Stomach (tissue), 8 donors: ENCODE measurements at regions not wholly inside any gene's neighbourhood (a gene's known extent, or its start where the extent isn't known, plus 50 kb on each side); places are given as distances from the start of the nearest gene placed in this dataset.
A peak's percentile ranks its signal among the peaks of the same experiment; 100 is the strongest.

Experiments used
- DNase-seq, 2 donors: peaks; one replicate each; pipeline versions ENCODE4 v3.0.0 to v3.0.0-alpha.2; 2013 to 2019
- H3K27ac ChIP-seq, 5 donors: fragments of 200-600 bp in 4 of 5; sonication (generic) in 4 of 5; one replicate each; pipeline ENCODE4 v1.5.1; 2013 to 2019; ENCODE audit warnings: mild to moderate bottlenecking in 1 of 5, moderate library complexity in 1 of 5
- H3K27me3 ChIP-seq, 3 donors: fragments of 200-600 bp; sonication (generic); one replicate each; pipeline ENCODE4 v1.5.1; 2017 to 2019; ENCODE audit warnings: mixed run types in 1 of 3
- H3K36me3 ChIP-seq, 4 donors: fragments of 200-600 bp; sonication (generic); 1 replicate in 3 of 4; 2 replicates in 1 of 4; pipeline ENCODE4 v1.5.1; 2016 to 2019
- H3K4me1 ChIP-seq, 4 donors: fragments of 200-600 bp; sonication (generic); one replicate each; pipeline ENCODE4 v1.5.1; 2016 to 2019
- H3K4me3 ChIP-seq, 4 donors: fragments of 200-600 bp; sonication (generic) in 3 of 4; one replicate each; pipeline ENCODE4 v1.5.1; 2016 to 2019; ENCODE audit warnings: mild to moderate bottlenecking in 1 of 4
- H3K9me3 ChIP-seq, 4 donors: fragments of 200-600 bp; sonication (generic); one replicate each; pipeline ENCODE4 v1.5.1; 2016 to 2019
- EP300 ChIP-seq: sonication (generic); formaldehyde crosslinking; IDR thresholded peaks from one replicate; pipeline ENCODE4 v1.6.1; 2017; ENCODE audit warnings: antibody characterized with exemption
- POLR2A ChIP-seq, 4 donors: fragments of 450-650 bp; IDR thresholded peaks; one replicate each; pipeline ENCODE4 v1.6.1; 2016; ENCODE audit warnings: antibody characterized with exemption in 4 of 4, control low read depth in 2 of 4, mild to moderate bottlenecking in 1 of 4, moderate library complexity in 1 of 4
- POLR2AphosphoS5 ChIP-seq, 3 donors: sonication (generic); formaldehyde crosslinking; IDR thresholded peaks; one replicate each; pipeline ENCODE4 v1.6.1; 2016; ENCODE audit warnings: antibody characterized with exemption in 3 of 3
- WGBS, 5 donors: extraction: QIAGEN DNeasy Blood & Tissue Kit in 3 of 5; methylation state at CpG; one replicate each; pipeline versions ENCODE4 v1.1.5 to v1.1.7; 2013 to 2018; 5-methylcytosine and 5-hydroxymethylcytosine counted together
- intact Hi-C: fragments of 100-400 bp; cut with DNase I; formaldehyde crosslinking; loops from one replicate; pipeline ENCODE4 v1.15.1; 2023; ENCODE audit warnings: low total_unique reads
- TF ChIP-seq, protein P1 (sequence below), 7 experiments: fragments of 450-650 bp in 4 of 7; fragments of 200-600 bp in 3 of 7; sonication (generic) in 3 of 7; IDR thresholded peaks; one replicate each; pipeline ENCODE4 v1.5.1; 2016 to 2019; ENCODE audit warnings: antibody characterized with exemption in 7 of 7, control low read depth in 2 of 7, mild to moderate bottlenecking in 1 of 7
- donor health status: healthy with polysubstance abuse.
- donor health status: Bipolar disorder and iron deficiency.
- donor health status: healthy.

DNA sequence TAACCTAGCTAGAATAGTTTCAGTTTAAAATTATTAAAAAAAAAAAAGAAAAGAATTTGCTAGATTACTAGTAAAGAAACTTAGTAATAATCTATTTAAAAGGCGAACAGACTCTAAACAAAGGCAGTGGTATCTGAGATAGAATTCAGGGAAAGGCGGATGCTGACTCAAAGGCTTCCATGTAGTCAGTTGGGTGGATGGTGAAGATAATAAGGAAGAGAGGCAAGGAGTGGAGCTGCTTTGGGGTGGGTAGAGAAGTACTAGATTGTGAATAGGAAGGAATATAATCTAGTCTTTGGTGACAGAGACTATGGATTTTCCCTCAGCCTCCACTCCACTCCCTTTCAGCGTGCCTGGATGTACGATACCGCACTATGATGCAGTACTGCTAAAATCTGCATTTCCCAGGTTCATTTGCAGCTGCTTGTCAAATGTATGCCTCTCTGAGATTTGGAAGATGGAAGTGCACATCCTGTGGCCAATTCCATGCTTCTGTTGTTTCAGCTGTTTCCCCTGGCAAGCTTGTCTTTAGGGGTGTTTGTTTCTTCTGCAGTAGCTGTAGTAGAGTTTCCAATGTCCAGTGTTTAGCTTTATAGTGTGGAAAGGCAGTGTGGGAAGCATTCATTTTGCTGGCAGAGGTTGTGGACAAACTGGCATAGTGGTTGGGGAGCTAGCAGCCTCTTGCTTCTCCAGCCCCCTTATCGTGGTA is 184.6 kb upstream of the NRIP1 start:
- Histone ChIP-seq H3K27ac (no peak overlapping the region), H3K4me1 (no peaks in the 10 kb centered on the region), H3K9me3 (no peaks in the 10 kb centered on the region), H3K4me3 (no peak overlapping the region), H3K36me3 (no peaks in the 10 kb centered on the region), H3K27me3 (no peaks in the 10 kb centered on the region)
- intact Hi-C loops, result no loop called here
- DNase-seq, result peak in 1 of 2 donors; percentile 39
- WGBS, 5 donors, result 90 to 94% (median 92%) methylated on average over 6 of the region's 6 CpGs
- TF ChIP-seq EP300, result no peak
- TF ChIP-seq, protein P1, sequence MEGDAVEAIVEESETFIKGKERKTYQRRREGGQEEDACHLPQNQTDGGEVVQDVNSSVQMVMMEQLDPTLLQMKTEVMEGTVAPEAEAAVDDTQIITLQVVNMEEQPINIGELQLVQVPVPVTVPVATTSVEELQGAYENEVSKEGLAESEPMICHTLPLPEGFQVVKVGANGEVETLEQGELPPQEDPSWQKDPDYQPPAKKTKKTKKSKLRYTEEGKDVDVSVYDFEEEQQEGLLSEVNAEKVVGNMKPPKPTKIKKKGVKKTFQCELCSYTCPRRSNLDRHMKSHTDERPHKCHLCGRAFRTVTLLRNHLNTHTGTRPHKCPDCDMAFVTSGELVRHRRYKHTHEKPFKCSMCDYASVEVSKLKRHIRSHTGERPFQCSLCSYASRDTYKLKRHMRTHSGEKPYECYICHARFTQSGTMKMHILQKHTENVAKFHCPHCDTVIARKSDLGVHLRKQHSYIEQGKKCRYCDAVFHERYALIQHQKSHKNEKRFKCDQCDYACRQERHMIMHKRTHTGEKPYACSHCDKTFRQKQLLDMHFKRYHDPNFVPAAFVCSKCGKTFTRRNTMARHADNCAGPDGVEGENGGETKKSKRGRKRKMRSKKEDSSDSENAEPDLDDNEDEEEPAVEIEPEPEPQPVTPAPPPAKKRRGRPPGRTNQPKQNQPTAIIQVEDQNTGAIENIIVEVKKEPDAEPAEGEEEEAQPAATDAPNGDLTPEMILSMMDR (IDR thresholded peaks at IDR 0.05), result no peak

DNA sequence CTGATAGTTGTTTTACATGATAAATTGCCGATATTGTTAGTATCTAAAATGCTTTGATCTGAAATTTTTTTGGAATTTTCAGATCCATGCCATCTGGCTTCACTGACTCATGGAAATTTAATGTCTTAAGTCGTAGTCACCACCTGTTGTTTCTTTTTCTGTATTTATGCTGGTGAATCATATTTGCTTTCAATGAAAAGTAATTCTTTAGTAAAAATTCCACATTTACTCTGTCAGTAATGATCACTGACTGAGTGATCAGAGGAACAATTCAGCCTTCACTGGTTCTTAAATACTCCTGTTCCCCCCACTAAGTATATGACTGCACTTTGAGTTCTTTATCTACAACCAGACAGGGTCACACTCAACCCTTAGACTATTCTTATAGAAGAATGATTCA is 185.6 kb upstream of the NRIP1 start:
- no peak for TF ChIP-seq POLR2AphosphoS5 (IDR thresholded peaks at IDR 0.05)
- TF ChIP-seq EP300, result no peak
- no peak for TF ChIP-seq POLR2A (IDR thresholded peaks at IDR 0.05)
- TF ChIP-seq, protein P1 (IDR thresholded peaks at IDR 0.05), result no peak
- intact Hi-C loops, result no loop called here
- WGBS, 5 donors, result 63 to 75% (median 73%) methylated on average over 2 of the region's 2 CpGs

DNA sequence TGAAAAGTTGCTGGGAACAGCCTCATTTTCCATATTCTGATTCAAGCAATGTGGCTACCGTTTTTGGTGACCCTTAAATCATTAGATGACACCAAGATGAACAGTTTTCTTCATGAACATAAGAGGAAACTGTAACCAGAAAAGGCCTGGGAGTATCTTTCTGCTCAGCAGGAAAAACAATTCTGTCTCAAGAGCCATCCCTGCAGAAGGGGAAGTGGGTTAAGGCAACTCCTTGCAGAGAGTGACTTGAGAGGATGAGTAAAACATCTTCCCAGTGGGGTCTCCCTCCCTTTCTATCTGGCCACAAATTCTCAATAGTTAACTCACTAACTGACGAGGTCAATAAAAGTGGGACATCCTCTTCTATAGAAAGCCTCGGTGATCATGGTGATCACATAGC is 187.6 kb upstream of the NRIP1 start:
- intact Hi-C loops, result no loop called here
- TF ChIP-seq, protein P1 (IDR thresholded peaks at IDR 0.05), result no peak
- TF ChIP-seq POLR2AphosphoS5 (IDR thresholded peaks at IDR 0.05), result no peak
- TF ChIP-seq EP300, result no peak
- TF ChIP-seq POLR2A (IDR thresholded peaks at IDR 0.05), result no peak
- H3K4me3 ChIP-seq, result no peak overlapping the region
- no peak for DNase-seq
- no peaks in the 10 kb centered on the region for H3K36me3 ChIP-seq
- no peaks in the 10 kb centered on the region for H3K4me1 ChIP-seq
- no peak overlapping the region for H3K27ac ChIP-seq
- H3K27me3 ChIP-seq, result no peaks in the 10 kb centered on the region
- 55 to 77% (median 74%) methylated on average over 3 of the region's 3 CpGs for WGBS, 5 donors
- no peaks in the 10 kb centered on the region for H3K9me3 ChIP-seq

More for the DNA sequence above, 185.6 kb upstream of the NRIP1 start:
- no peak overlapping the region for H3K27ac ChIP-seq
- no peak for DNase-seq
- no peaks in the 10 kb centered on the region for H3K27me3 ChIP-seq
- no peak overlapping the region for H3K4me3 ChIP-seq
- H3K9me3 ChIP-seq, result no peaks in the 10 kb centered on the region
- H3K36me3 ChIP-seq, result no peaks in the 10 kb centered on the region
- no peaks in the 10 kb centered on the region for H3K4me1 ChIP-seq

DNA sequence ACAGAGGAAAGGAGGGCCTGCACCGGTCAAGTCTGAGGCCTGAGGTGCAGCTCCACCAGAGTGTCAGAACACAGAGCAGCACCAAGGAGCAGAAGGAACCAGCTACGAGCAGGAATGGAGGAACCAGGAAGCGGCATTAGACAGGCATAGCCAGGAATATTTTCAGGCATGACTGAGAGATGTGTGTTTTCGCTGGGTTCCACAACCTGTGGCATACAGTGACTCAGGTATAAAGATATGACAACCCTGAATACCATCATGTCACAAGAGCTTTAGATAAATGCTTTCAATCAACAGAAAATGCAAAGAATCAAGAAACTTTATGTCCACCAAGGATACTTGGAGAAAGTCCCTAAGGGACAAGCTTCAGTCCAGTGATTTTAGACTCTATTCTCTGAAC is 189.3 kb upstream of the NRIP1 start:
- no peaks in the 10 kb centered on the region for H3K4me1 ChIP-seq
- no peak overlapping the region for H3K4me3 ChIP-seq
- 81 to 100% (median 96%) methylated on average over 4 of the region's 4 CpGs for WGBS, 5 donors
- no peak overlapping the region for H3K27ac ChIP-seq
- no peaks in the 10 kb centered on the region for H3K9me3 ChIP-seq
- H3K36me3 ChIP-seq, result no peaks in the 10 kb centered on the region
- no peak for DNase-seq
- H3K27me3 ChIP-seq, result no peaks in the 10 kb centered on the region
- no peak for TF ChIP-seq EP300
- intact Hi-C loops, result no loop called here

DNA sequence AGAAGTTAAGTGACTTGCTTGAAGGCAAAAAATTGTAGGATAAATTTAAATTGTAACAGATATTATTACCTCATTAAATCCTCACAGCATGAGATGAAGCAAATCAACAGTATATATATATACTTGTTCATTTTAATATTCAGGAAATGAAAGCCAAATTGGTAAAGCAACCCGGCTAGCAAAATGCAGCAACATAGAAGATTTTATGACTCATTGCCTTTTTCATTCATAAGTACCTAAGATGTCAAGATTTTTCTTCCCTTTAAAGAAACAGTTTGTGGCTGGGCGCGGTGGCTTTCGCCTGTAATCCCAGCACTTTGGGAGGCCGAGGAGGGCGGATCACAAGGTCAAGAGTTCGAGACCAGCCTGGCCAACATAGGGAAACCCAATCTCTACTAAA is 190.5 kb upstream of the NRIP1 start:
- intact Hi-C loops, result no loop called here
- TF ChIP-seq POLR2AphosphoS5 (IDR thresholded peaks at IDR 0.05), result no peak
- TF ChIP-seq EP300, result no peak
- TF ChIP-seq POLR2A (IDR thresholded peaks at IDR 0.05), result no peak
- TF ChIP-seq, protein P1 (IDR thresholded peaks at IDR 0.05), result no peak
- Histone ChIP-seq H3K27me3 (no peaks in the 10 kb centered on the region), H3K4me3 (no peak overlapping the region), H3K4me1 (no peaks in the 10 kb centered on the region), H3K27ac (no peak overlapping the region), H3K9me3 (no peaks in the 10 kb centered on the region), H3K36me3 (no peaks in the 10 kb centered on the region)
- WGBS, 5 donors, result 74 to 93% (median 88%) methylated on average over 7 of the region's 7 CpGs
- no peak for DNase-seq
